Transverse colon (tissue), 4 donors: ENCODE measurements at regions not wholly inside any gene's neighbourhood (a gene's known extent, or its start where the extent isn't known, plus 50 kb on each side); places are given as distances from the start of the nearest gene placed in this dataset.

ENCODE experiments used
- DNase-seq: peaks from one replicate; pipeline ENCODE4 v3.0.0-alpha.2; 2019
- H3K27ac ChIP-seq, 4 donors: fragments of 200-600 bp; sonication (generic); 2 replicates each; pipeline ENCODE4 v1.5.1; 2016 to 2018; ENCODE audit warnings: inconsistent platforms in 4 of 4
- H3K27me3 ChIP-seq: fragments of 200-600 bp; sonication (generic); 2 replicates; pipeline ENCODE4 v1.5.1; 2017; ENCODE audit warnings: inconsistent platforms
- H3K36me3 ChIP-seq, 4 donors: fragments of 200-600 bp; sonication (generic); 2 replicates each; pipeline ENCODE4 v1.5.1; 2017 to 2019; ENCODE audit warnings: inconsistent platforms in 4 of 4
- H3K4me1 ChIP-seq, 4 donors: fragments of 200-600 bp; sonication (generic); 2 replicates each; pipeline ENCODE4 v1.5.1; 2017 to 2020; ENCODE audit warnings: inconsistent platforms in 4 of 4
- H3K4me3 ChIP-seq, 4 donors: fragments of 200-600 bp; sonication (generic); 1 replicate in 1 of 4; 2 replicates in 3 of 4; pipeline versions ENCODE4 v1.5.1 to v1.6.1; 2017 to 2019; ENCODE audit warnings: inconsistent platforms in 4 of 4
- H3K9me3 ChIP-seq, 2 donors: fragments of 200-600 bp; sonication (generic); 2 replicates each; pipeline ENCODE4 v1.5.1; 2017 to 2019; ENCODE audit warnings: inconsistent platforms in 2 of 2
- EP300 ChIP-seq: sonication (generic); formaldehyde crosslinking; IDR thresholded peaks from one replicate; pipeline ENCODE4 v1.6.1; 2017; ENCODE audit warnings: antibody characterized with exemption, low read depth
- POLR2A ChIP-seq: fragments of 450-650 bp; IDR thresholded peaks from one replicate; pipeline ENCODE4 v1.6.1; 2016; ENCODE audit warnings: antibody characterized with exemption, mild to moderate bottlenecking, moderate library complexity
- POLR2AphosphoS5 ChIP-seq, 3 donors: sonication (generic); formaldehyde crosslinking; IDR thresholded peaks; one replicate each; pipeline ENCODE4 v1.6.1; 2016; ENCODE audit warnings: antibody characterized with exemption in 3 of 3
- WGBS, 2 donors: methylation state at CpG; one replicate each; pipeline ENCODE4 v1.1.5; 2018; ENCODE audit warnings: low coverage in 1 of 2; 5-methylcytosine and 5-hydroxymethylcytosine counted together
- in situ Hi-C, 4 donors: fragments of 200-750 bp; cut with MboI; loops; one replicate each; pipeline versions ENCODE4 v1.15.0 to v1.15.1; 2017; ENCODE audit warnings: low sequenced_read_pairs in 3 of 4, low pct_ligation_motif_present in 1 of 4, low pct_unique_long_range_greater_than_20kb in 1 of 4
- intact Hi-C: fragments of 100-400 bp; cut with DNase I; formaldehyde crosslinking; loops from one replicate; pipeline ENCODE4 v1.15.1; 2023; ENCODE audit warnings: low total_unique reads
- TF ChIP-seq, protein P1 (sequence below), 5 experiments: fragments of 200-600 bp in 3 of 5; fragments of 450-650 bp in 2 of 5; sonication (generic) in 3 of 5; IDR thresholded peaks; 1 replicate in 2 of 5; 2 replicates in 3 of 5; pipeline ENCODE4 v1.5.1; 2016 to 2017; ENCODE audit warnings: antibody characterized with exemption in 5 of 5, inconsistent platforms in 3 of 5, mild to moderate bottlenecking in 2 of 5, moderate library complexity in 1 of 5

- Histone ChIP-seq H3K27me3 (no peaks in the 10 kb centered on the region), H3K9me3 (no peaks in the 10 kb centered on the region), H3K4me1 (no peaks in the 10 kb centered on the region), H3K4me3 (no peak overlapping the region), H3K36me3 (no peaks in the 10 kb centered on the region), H3K27ac (no peak overlapping the region)
- 49 to 76% methylated on average over 2 of the region's 2 CpGs for WGBS, 2 donors
- intact Hi-C loops (no loop called here), in situ Hi-C loops (no loop called here)
- DNase-seq = no peak
- TF ChIP-seq, protein P1, sequence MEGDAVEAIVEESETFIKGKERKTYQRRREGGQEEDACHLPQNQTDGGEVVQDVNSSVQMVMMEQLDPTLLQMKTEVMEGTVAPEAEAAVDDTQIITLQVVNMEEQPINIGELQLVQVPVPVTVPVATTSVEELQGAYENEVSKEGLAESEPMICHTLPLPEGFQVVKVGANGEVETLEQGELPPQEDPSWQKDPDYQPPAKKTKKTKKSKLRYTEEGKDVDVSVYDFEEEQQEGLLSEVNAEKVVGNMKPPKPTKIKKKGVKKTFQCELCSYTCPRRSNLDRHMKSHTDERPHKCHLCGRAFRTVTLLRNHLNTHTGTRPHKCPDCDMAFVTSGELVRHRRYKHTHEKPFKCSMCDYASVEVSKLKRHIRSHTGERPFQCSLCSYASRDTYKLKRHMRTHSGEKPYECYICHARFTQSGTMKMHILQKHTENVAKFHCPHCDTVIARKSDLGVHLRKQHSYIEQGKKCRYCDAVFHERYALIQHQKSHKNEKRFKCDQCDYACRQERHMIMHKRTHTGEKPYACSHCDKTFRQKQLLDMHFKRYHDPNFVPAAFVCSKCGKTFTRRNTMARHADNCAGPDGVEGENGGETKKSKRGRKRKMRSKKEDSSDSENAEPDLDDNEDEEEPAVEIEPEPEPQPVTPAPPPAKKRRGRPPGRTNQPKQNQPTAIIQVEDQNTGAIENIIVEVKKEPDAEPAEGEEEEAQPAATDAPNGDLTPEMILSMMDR (IDR thresholded peaks at IDR 0.05) = no peak
- no peak for TF ChIP-seq POLR2A
- TF ChIP-seq EP300 = no peak
- no peak for TF ChIP-seq POLR2AphosphoS5 (IDR thresholded peaks at IDR 0.05)
These were observed 53.3 kb upstream of the E2F7 start for GRCh38 chr12:77118696-77119095.

- H3K27ac ChIP-seq = no peak overlapping the region
- intact Hi-C loops (no loop called here), in situ Hi-C loops (no loop called here)
- H3K9me3 ChIP-seq = no peaks in the 10 kb centered on the region
- 79 to 90% methylated on average over 2 of the region's 2 CpGs for WGBS, 2 donors
- no peak for TF ChIP-seq EP300
- TF ChIP-seq, protein P1 (IDR thresholded peaks at IDR 0.05) = no peak
- TF ChIP-seq POLR2AphosphoS5 (IDR thresholded peaks at IDR 0.05) = no peak
- no peak for TF ChIP-seq POLR2A
- H3K4me1 ChIP-seq = no peaks in the 10 kb centered on the region
- H3K27me3 ChIP-seq = no peaks in the 10 kb centered on the region
- no peaks in the 10 kb centered on the region for H3K36me3 ChIP-seq
- DNase-seq = no peak
- H3K4me3 ChIP-seq = no peak overlapping the region
These were observed 50.9 kb upstream of the E2F7 start for GRCh38 chr12:77116277-77116676.

DNA sequence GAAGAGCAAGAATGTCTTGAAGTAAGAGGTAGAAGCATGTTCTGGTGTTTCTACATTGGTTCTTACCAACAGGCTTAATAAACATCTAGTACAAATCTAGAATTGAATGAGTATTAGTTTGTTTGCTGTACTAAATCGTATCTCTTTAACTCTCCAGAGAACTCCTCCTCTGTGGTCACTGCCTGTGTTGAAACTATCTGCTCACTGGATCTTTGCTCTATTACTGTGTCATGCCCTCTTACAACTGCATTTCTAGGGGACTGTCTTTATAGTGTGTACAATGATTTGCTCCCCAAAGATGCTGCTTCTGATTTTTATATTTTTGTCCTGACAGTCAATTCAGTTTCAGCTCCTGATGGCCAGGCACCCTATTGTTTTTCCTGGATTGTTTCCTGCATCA is 50.1 kb upstream of the E2F7 start:
- Histone ChIP-seq H3K9me3 (no peaks in the 10 kb centered on the region), H3K27me3 (no peaks in the 10 kb centered on the region), H3K4me3 (no peak overlapping the region), H3K4me1 (no peaks in the 10 kb centered on the region), H3K27ac (no peak overlapping the region), H3K36me3 (no peaks in the 10 kb centered on the region)
- no peak for DNase-seq
- intact Hi-C loops (no loop called here), in situ Hi-C loops (no loop called here)
- TF ChIP-seq POLR2A (no peak), EP300 (no peak), POLR2AphosphoS5 (IDR thresholded peaks at IDR 0.05) (no peak)
- TF ChIP-seq, protein P1 (IDR thresholded peaks at IDR 0.05) = no peak
- WGBS, 2 donors = 64 to 68% methylated on average over 1 of the region's 1 CpG
